ENCODE measurements at regions not wholly inside any gene's neighbourhood (a gene's known extent, or its start where the extent isn't known, plus 50 kb on each side); places are given as distances from the start of the nearest gene placed in this dataset.

- no peak for TF ChIP-seq CTCF (IDR thresholded peaks at IDR 0.05)
- TF ChIP-seq POLR2A (IDR thresholded peaks at IDR 0.05), result no peak
Measured at GRCh38 chr3:191987831-191988350, 526.9 kb downstream of the PYDC2 start.
